Heart left ventricle (tissue), 16 donors: ENCODE measurements at regions not wholly inside any gene's neighbourhood (a gene's known extent, or its start where the extent isn't known, plus 50 kb on each side); places are given as distances from the start of the nearest gene placed in this dataset.

ENCODE experiments used
- ATAC-seq, 4 donors: fragments of 200-7000 bp; cut with Tn5 transposase; one replicate each; pipeline ENCODE4 v1.9.1; 2020 to 2022; ENCODE audit warnings: moderate library complexity in 4 of 4, mild to moderate bottlenecking in 3 of 4, moderate number of reproducible peaks in 1 of 4
- DNase-seq, 5 donors: peaks; one replicate each; pipeline ENCODE4 v3.0.0-alpha.2; 2020
- H3K27ac ChIP-seq, 12 donors: fragments of 200-600 bp; sonication (generic) in 4 of 12; one replicate each; pipeline versions ENCODE4 v1.5.0 to v1.8.0; 2016 to 2022; ENCODE audit warnings: mild to moderate bottlenecking in 2 of 12
- H3K27me3 ChIP-seq, 9 donors: fragments of 200-600 bp; sonication (generic) in 2 of 9; one replicate each; pipeline versions ENCODE4 v1.5.1 to v1.8.0; 2016 to 2022; ENCODE audit warnings: mild to moderate bottlenecking in 3 of 9
- H3K36me3 ChIP-seq, 9 donors: fragments of 200-600 bp; sonication (generic) in 2 of 9; one replicate each; pipeline versions ENCODE4 v1.5.0 to v1.8.0; 2018 to 2022; ENCODE audit warnings: mild to moderate bottlenecking in 2 of 9
- H3K4me1 ChIP-seq, 12 donors: fragments of 200-600 bp; sonication (generic) in 4 of 12; one replicate each; pipeline versions ENCODE4 v1.5.0 to v1.8.0; 2016 to 2022; ENCODE audit warnings: mild to moderate bottlenecking in 3 of 12
- H3K4me3 ChIP-seq, 12 donors: fragments of 200-600 bp; sonication (generic) in 4 of 12; one replicate each; pipeline versions ENCODE4 v1.5.0 to v1.8.0; 2017 to 2022; ENCODE audit warnings: mild to moderate bottlenecking in 9 of 12, moderate library complexity in 4 of 12
- H3K9me3 ChIP-seq, 12 donors: fragments of 200-600 bp; sonication (generic) in 4 of 12; one replicate each; pipeline versions ENCODE4 v1.5.0 to v1.8.0; 2016 to 2022; ENCODE audit warnings: mild to moderate bottlenecking in 1 of 12
- CTCF ChIP-seq, 12 donors: fragments of 200-600 bp; sonication (generic) in 4 of 12; IDR thresholded peaks; one replicate each; pipeline versions ENCODE4 v1.5.0 to v1.8.0; 2018 to 2022; ENCODE audit warnings: antibody characterized with exemption in 12 of 12, mild to moderate bottlenecking in 5 of 12
- POLR2A ChIP-seq, 2 donors: fragments of 450-650 bp; IDR thresholded peaks; one replicate each; pipeline ENCODE4 v1.6.1; 2017; ENCODE audit warnings: antibody characterized with exemption in 2 of 2, mild to moderate bottlenecking in 2 of 2, moderate library complexity in 2 of 2
- WGBS, 4 donors: extraction: QIAGEN DNeasy Blood & Tissue Kit in 2 of 4; methylation state at CpG; one replicate each; pipeline versions ENCODE4 v1.1.5 to v1.1.7; 2013 to 2018; 5-methylcytosine and 5-hydroxymethylcytosine counted together
- intact Hi-C, 10 donors: fragments of 100-400 bp; cut with DNase I; formaldehyde crosslinking; loops; one replicate each; pipeline versions ENCODE4 v1.11.1 to v1.14.2; 2022
- donor health status: ischemic (EF 13 %, LVEDD 7.1; RV severe dilation, severe dysfunction).
- donor health status: healthy with polysubstance abuse.
- donor health status: DM: no; HTN: yes; CAD: no.
- donor health status: DM: no; HTN: no; CAD: no.
- donor health status: ischemic (EF 25% LVEDD 6.9; RV normal size, moderate dysfunction).
- donor health status: ischemic (EF 25% LVEDD 5.7; RV mildly dilated, moderate dysfunction).
- donor health status: healthy.
- donor health status: DM: yes; HTN: yes; CAD: no.
- donor health status: ischemic (EF 35%, LVEDD 5.7; RV mildly dilated, moderate dysfunction).
- donor health status: nonischemic (EF 11% LVEDD 7.7; RV severe dilation, severe dysfunction).
- donor health status: DM: yes; HTN: yes; CAD: no.
- donor health status: PGD.
- donor health status: ischemic (EF 29% LVEDD 5.4; RV normal size, mild dysfunction).
- donor health status: nonischemic (EF 23%, LVEDD 6.1; RV moderate dilation, normal function).

GRCh38 chr18:22560275-22560610 is 142.5 kb upstream of the CTAGE1 start:
- Histone ChIP-seq H3K9me3 (no peaks in the 10 kb centered on the region), H3K27ac (peak overlapping the region; percentile 91 to 99 (median 98))

GRCh38 chr18:22560797-22561196 is 143.1 kb upstream of the CTAGE1 start:
- peak overlapping the region in 10 of 12 donors; percentile 0 to 65 (median 56) for H3K4me3 ChIP-seq

More at GRCh38 chr18:22560275-22560610, 142.5 kb upstream of the CTAGE1 start:
- ATAC-seq = no peak
- H3K4me1 ChIP-seq = peaks cover 0 to 41% (median 15%) of the 10 kb centered on the region in 12 donors
- peaks cover 0 to 28% (median 0%) of the 10 kb centered on the region in 9 donors for H3K27me3 ChIP-seq
- H3K36me3 ChIP-seq = no peaks in the 10 kb centered on the region
- intact Hi-C loops = loop anchor here (1.0 to 10.0 kb wide), 26 partner anchors 89 to 648 kb away; partner anchors contain the start of gene GATA6 (in 3 of the 10)
- TF ChIP-seq POLR2A (IDR thresholded peaks at IDR 0.05) = peak in 1 of 2 donors; percentile 15
- no peak for TF ChIP-seq CTCF (IDR thresholded peaks at IDR 0.05)
- DNase-seq = no peak
- WGBS, 4 donors = 18 to 26% (median 25%) methylated on average over 8 of the region's 8 CpGs
- peak overlapping the region; percentile 40 to 70 (median 56) for H3K4me3 ChIP-seq

GRCh38 chr18:22563164-22563583 is 145.5 kb upstream of the CTAGE1 start:
- Histone ChIP-seq H3K27ac (peak overlapping the region in 11 of 12 donors; percentile 91 to 99 (median 98)), H3K27me3 (peaks cover 0 to 28% (median 0%) of the 10 kb centered on the region in 9 donors), H3K4me3 (peak overlapping the region in 11 of 12 donors; percentile 10 to 65 (median 56)), H3K36me3 (no peaks in the 10 kb centered on the region), H3K4me1 (peaks cover 0 to 24% (median 7%) of the 10 kb centered on the region in 12 donors), H3K9me3 (no peaks in the 10 kb centered on the region)
- TF ChIP-seq CTCF (IDR thresholded peaks at IDR 0.05) (peak; percentile 60 to 85 (median 82)), POLR2A (IDR thresholded peaks at IDR 0.05) (peak in 1 of 2 donors; percentile 34)
- intact Hi-C loops = loop anchor here (1.0 to 10.0 kb wide), 25 partner anchors 96 to 666 kb away; partner anchors contain the start of gene GATA6 (in 3 of the 10)
- peak in 2 of 5 donors; percentile 50 to 64 for DNase-seq
- WGBS, 4 donors = 4 to 5% (median 4%) methylated on average over 6 of the region's 6 CpGs
- peak; percentile 72 to 80 (median 76) for ATAC-seq

More at GRCh38 chr18:22560797-22561196, 143.1 kb upstream of the CTAGE1 start:
- Histone ChIP-seq H3K9me3 (no peaks in the 10 kb centered on the region), H3K27me3 (peaks cover 0 to 28% (median 0%) of the 10 kb centered on the region in 9 donors), H3K4me1 (peaks cover 0 to 41% (median 15%) of the 10 kb centered on the region in 12 donors), H3K27ac (peak overlapping the region; percentile 91 to 99 (median 98)), H3K36me3 (no peaks in the 10 kb centered on the region)
- DNase-seq (no peak), ATAC-seq (no peak)
- TF ChIP-seq POLR2A (IDR thresholded peaks at IDR 0.05) (no peak), CTCF (IDR thresholded peaks at IDR 0.05) (no peak)
- 57 to 61% (median 59%) methylated on average over 1 of the region's 1 CpG for WGBS, 4 donors
- intact Hi-C loops = loop anchor here (1.0 to 10.0 kb wide), 26 partner anchors 90 to 648 kb away; partner anchors contain the start of gene GATA6 (in 3 of the 10)

- H3K36me3 ChIP-seq = no peaks in the 10 kb centered on the region
- intact Hi-C loops = loop anchor here (2.0 to 10.0 kb wide), 21 partner anchors 97 to 652 kb away; partner anchors contain the start of gene GATA6 (in 1 of the 10)
- H3K4me1 ChIP-seq = peaks cover 0 to 19% (median 6%) of the 10 kb centered on the region in 12 donors
- ATAC-seq (no peak), DNase-seq (no peak)
- H3K4me3 ChIP-seq = no peak overlapping the region
- no peaks in the 10 kb centered on the region for H3K9me3 ChIP-seq
- H3K27me3 ChIP-seq = peaks cover 0 to 25% (median 0%) of the 10 kb centered on the region in 9 donors
- 69 to 80% (median 71%) methylated on average over 2 of the region's 2 CpGs for WGBS, 4 donors
- TF ChIP-seq CTCF (IDR thresholded peaks at IDR 0.05) (no peak), POLR2A (IDR thresholded peaks at IDR 0.05) (no peak)
- H3K27ac ChIP-seq = no peak overlapping the region
Observed at GRCh38 chr18:22564036-22564435, 146.3 kb upstream of the CTAGE1 start.
